ENCODE measurements at regions not wholly inside any gene's neighbourhood (a gene's known extent, or its start where the extent isn't known, plus 50 kb on each side); places are given as distances from the start of the nearest gene placed in this dataset.

DNA sequence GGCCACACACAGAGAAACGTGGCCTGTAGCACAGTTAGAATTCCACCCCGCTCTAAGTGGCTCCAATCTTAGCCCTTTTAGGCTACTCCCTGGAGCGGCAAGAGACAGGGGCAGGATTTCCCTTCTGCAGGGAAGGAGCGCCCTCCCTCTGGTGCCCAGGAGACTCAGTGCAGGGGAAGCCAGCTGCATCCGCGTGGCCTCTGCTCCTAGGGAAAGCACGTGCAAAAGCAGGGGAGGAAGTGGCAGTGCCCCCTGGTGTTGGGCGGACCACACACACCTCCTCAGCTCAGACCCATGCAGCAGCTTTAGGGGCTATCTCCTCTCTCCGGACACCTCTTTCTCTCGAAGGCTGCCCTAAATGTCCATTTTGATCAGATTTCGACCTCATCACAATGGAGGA lies 50.0 kb downstream of the SPRING1 start:
- Histone ChIP-seq H3K27me3 (ENCODE audit: control insufficient read depth in 1 of 2, insufficient read depth in 2 of 2, low read length in 1 of 2) (no peaks in the 10 kb centered on the region), H3K4me1 (ENCODE audit: control insufficient read depth in 1 of 2, insufficient read depth in 2 of 2, low read length in 2 of 2) (no peaks in the 10 kb centered on the region), H3K9me3 (ENCODE audit: control insufficient read depth, low read length) (no peaks in the 10 kb centered on the region), H3K27ac (ENCODE audit: low read depth in 1 of 2, low read length in 2 of 2) (no peak overlapping the region), H3K36me3 (ENCODE audit: control insufficient read depth in 1 of 2, insufficient read depth in 2 of 2, low read length in 1 of 2) (no peaks in the 10 kb centered on the region), H3K4me3 (ENCODE audit: low read length in 2 of 2) (no peak overlapping the region)
- DNase-seq (peak; percentile 64 to 83), ATAC-seq (ENCODE audit: low FRiP score) (peak; percentile 52)
- 67 to 70% methylated on average over 11 of the region's 11 CpGs for WGBS, 2 donors
- intact Hi-C loops (cut with DNase I) = no loop called here

DNA sequence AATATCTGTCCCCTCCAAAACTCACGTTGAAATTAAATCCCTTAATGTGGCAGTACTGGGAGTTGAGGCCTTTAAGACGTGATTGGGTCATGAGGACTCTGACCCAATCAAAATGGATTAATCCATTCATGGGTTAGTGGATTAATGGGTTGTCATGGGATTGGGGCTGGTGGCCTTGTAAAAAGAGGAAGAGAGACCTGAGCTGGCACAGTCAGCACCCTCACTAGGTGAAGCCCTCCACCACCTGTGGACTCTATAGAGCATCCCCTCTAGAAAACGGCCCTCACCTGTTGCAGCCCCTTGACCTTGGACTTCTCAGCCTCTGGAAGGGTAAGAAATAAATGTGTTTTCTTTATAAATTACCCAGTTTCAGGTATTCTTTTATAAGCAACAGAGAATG lies 53.0 kb downstream of the SPRING1 start:
- intact Hi-C loops (cut with DNase I) = no loop called here

DNA sequence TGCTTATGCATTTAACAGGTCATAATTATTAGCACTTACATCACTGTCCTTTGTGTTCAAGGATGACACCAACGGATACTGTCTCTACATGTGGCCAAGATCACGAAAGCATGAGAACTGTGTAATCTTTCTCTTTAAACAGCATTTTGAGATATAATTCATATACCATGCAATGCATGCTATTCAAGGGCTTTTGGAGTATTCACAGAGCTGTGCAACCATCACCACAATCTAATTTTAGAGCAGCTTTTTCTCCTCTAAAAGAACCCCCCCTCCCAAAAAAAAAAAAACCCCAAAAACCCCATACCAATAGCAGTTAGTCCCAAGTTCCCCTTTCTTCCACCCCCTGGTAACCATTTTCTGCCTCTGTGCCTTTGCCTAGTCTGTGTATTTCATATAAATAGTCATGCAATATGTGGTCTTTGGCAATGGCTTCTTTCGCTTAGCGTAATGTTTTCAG lies 60.6 kb downstream of the SPRING1 start:
- ATAC-seq (ENCODE audit: low FRiP score) = no peak
- WGBS, 2 donors = 67 to 75% methylated on average over 4 of the region's 4 CpGs
- intact Hi-C loops (cut with DNase I) = no loop called here
- Histone ChIP-seq H3K4me3 (ENCODE audit: low read length in 2 of 2) (no peak overlapping the region), H3K9me3 (ENCODE audit: control insufficient read depth, low read length) (no peaks in the 10 kb centered on the region), H3K27me3 (ENCODE audit: control insufficient read depth in 1 of 2, insufficient read depth in 2 of 2, low read length in 1 of 2) (no peaks in the 10 kb centered on the region), H3K4me1 (ENCODE audit: control insufficient read depth in 1 of 2, insufficient read depth in 2 of 2, low read length in 2 of 2) (no peaks in the 10 kb centered on the region), H3K27ac (ENCODE audit: low read depth in 1 of 2, low read length in 2 of 2) (no peak overlapping the region), H3K36me3 (ENCODE audit: control insufficient read depth in 1 of 2, insufficient read depth in 2 of 2, low read length in 1 of 2) (no peaks in the 10 kb centered on the region)
- DNase-seq = no peak

More for the DNA sequence above, 53.0 kb downstream of the SPRING1 start:
- no peak for ATAC-seq (ENCODE audit: low FRiP score)
- Histone ChIP-seq H3K36me3 (ENCODE audit: control insufficient read depth in 1 of 2, insufficient read depth in 2 of 2, low read length in 1 of 2) (no peaks in the 10 kb centered on the region), H3K9me3 (ENCODE audit: control insufficient read depth, low read length) (no peaks in the 10 kb centered on the region), H3K4me1 (ENCODE audit: control insufficient read depth in 1 of 2, insufficient read depth in 2 of 2, low read length in 2 of 2) (no peaks in the 10 kb centered on the region), H3K4me3 (ENCODE audit: low read length in 2 of 2) (no peak overlapping the region), H3K27me3 (ENCODE audit: control insufficient read depth in 1 of 2, insufficient read depth in 2 of 2, low read length in 1 of 2) (no peaks in the 10 kb centered on the region), H3K27ac (ENCODE audit: low read depth in 1 of 2, low read length in 2 of 2) (no peak overlapping the region)
- WGBS, 2 donors = 85 to 86% methylated on average over 3 of the region's 3 CpGs
- no peak for DNase-seq

DNA sequence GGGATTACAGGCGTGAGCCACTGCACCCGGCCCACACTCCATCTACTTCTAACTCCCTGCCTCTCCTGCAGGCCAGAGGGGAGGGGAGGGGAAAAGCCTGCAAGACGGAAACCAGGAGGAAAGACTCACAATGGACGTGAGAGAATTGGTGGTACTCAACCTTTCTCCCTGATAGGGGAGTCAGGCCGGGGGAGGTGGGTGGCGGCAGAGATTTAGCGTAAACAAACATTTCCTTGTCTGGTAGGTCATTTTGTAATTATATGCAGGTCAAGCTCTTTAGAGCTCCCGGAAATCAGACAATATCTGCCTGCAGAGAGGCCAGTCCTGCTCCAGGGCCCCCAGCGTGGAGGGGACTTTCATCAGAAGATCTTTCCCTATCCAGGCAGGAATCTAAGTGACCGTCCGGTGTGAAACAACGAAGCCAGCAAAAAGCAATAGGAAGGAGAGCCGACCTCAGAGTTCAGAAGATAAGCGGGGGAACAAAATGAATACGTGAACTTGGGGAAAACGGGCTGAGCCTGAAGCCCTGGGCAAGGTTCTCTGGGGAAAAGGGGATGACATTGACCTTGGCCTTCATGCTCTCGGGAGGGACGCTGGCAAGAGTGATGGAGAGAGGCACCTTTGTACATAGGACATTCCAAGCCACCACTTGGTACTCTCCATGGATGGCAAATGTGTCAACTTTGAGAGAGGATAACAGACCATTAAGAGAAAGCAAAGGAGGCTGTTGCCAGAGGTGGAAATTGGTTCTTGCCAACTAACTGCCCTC lies 62.3 kb downstream of the SPRING1 start:
- no peak for ATAC-seq (ENCODE audit: low FRiP score)
- WGBS, 2 donors = 93 to 95% methylated on average over 18 of the region's 18 CpGs
- intact Hi-C loops (cut with DNase I) = no loop called here

DNA sequence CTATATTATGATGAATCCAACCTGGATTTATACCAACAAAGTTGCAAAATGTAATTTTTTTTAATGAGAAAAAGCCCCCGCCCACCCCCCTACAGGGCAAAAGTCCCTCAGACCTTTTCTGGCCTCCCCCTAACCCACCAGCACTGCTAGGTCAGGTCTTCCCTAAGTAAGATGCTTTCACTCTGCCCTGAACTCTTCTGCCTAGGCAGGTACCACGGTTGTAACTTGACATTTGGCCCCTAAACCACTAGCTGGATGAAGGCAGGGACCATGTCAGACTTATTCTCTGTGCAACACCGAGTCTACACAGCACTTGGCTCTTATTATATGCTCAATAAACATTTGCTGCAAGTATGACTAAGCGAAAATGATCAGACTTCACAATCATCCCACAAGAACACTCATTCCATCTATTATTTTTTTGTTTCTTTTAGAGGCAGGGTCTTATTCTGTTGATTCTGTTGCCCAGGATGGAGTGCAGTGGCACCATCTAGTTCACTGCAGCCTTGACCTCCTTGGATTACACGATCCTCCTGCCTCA lies 63.2 kb downstream of the SPRING1 start:
- WGBS, 2 donors = 88 to 94% methylated on average over 5 of the region's 5 CpGs
- Histone ChIP-seq H3K4me1 (ENCODE audit: control insufficient read depth in 1 of 2, insufficient read depth in 2 of 2, low read length in 2 of 2) (no peaks in the 10 kb centered on the region), H3K4me3 (ENCODE audit: low read length in 2 of 2) (no peak overlapping the region), H3K27me3 (ENCODE audit: control insufficient read depth in 1 of 2, insufficient read depth in 2 of 2, low read length in 1 of 2) (no peaks in the 10 kb centered on the region), H3K36me3 (ENCODE audit: control insufficient read depth in 1 of 2, insufficient read depth in 2 of 2, low read length in 1 of 2) (no peaks in the 10 kb centered on the region), H3K9me3 (ENCODE audit: control insufficient read depth, low read length) (no peaks in the 10 kb centered on the region), H3K27ac (ENCODE audit: low read depth in 1 of 2, low read length in 2 of 2) (no peak overlapping the region)
- DNase-seq (no peak), ATAC-seq (ENCODE audit: low FRiP score) (no peak)
- intact Hi-C loops (cut with DNase I) = no loop called here

More for the DNA sequence above, 62.3 kb downstream of the SPRING1 start:
- Histone ChIP-seq H3K9me3 (ENCODE audit: control insufficient read depth, low read length) (no peaks in the 10 kb centered on the region), H3K27ac (ENCODE audit: low read depth in 1 of 2, low read length in 2 of 2) (no peak overlapping the region), H3K4me3 (ENCODE audit: low read length in 2 of 2) (no peak overlapping the region), H3K4me1 (ENCODE audit: control insufficient read depth in 1 of 2, insufficient read depth in 2 of 2, low read length in 2 of 2) (no peaks in the 10 kb centered on the region), H3K27me3 (ENCODE audit: control insufficient read depth in 1 of 2, insufficient read depth in 2 of 2, low read length in 1 of 2) (no peaks in the 10 kb centered on the region), H3K36me3 (ENCODE audit: control insufficient read depth in 1 of 2, insufficient read depth in 2 of 2, low read length in 1 of 2) (no peaks in the 10 kb centered on the region)
- DNase-seq = no peak

DNA sequence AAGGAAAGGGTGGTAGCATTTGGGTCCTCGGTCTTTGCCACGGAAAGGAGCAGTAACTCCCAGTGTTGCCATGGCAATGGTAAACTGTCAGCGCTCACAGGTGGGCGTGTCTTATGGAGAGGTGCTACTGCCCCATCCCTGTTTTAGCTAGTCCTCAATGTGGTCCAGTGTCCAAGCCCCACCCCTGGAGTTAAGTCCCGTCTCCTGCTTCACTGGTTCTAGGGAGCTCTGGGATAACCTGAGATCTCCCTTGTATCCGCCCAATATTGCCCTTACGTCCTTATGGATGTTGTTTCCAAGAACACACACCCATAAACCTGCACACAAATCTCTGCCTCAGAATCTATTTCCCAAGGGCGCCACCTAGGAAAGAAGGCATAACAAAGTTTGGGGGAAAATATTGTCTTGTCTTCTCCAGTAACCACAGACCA lies 64.2 kb downstream of the SPRING1 start:
- DNase-seq = no peak
- no peak overlapping the region for H3K27ac ChIP-seq (ENCODE audit: low read depth in 1 of 2, low read length in 2 of 2)
- no peaks in the 10 kb centered on the region for H3K27me3 ChIP-seq (ENCODE audit: control insufficient read depth in 1 of 2, insufficient read depth in 2 of 2, low read length in 1 of 2)
- intact Hi-C loops (cut with DNase I) = no loop called here
- H3K4me3 ChIP-seq (ENCODE audit: low read length in 2 of 2) = no peak overlapping the region
- WGBS, 2 donors = 81 to 85% methylated on average over 8 of the region's 8 CpGs
- no peak for ATAC-seq (ENCODE audit: low FRiP score)
- H3K9me3 ChIP-seq (ENCODE audit: control insufficient read depth, low read length) = no peaks in the 10 kb centered on the region
- H3K4me1 ChIP-seq (ENCODE audit: control insufficient read depth in 1 of 2, insufficient read depth in 2 of 2, low read length in 2 of 2) = no peaks in the 10 kb centered on the region
- no peaks in the 10 kb centered on the region for H3K36me3 ChIP-seq (ENCODE audit: control insufficient read depth in 1 of 2, insufficient read depth in 2 of 2, low read length in 1 of 2)

DNA sequence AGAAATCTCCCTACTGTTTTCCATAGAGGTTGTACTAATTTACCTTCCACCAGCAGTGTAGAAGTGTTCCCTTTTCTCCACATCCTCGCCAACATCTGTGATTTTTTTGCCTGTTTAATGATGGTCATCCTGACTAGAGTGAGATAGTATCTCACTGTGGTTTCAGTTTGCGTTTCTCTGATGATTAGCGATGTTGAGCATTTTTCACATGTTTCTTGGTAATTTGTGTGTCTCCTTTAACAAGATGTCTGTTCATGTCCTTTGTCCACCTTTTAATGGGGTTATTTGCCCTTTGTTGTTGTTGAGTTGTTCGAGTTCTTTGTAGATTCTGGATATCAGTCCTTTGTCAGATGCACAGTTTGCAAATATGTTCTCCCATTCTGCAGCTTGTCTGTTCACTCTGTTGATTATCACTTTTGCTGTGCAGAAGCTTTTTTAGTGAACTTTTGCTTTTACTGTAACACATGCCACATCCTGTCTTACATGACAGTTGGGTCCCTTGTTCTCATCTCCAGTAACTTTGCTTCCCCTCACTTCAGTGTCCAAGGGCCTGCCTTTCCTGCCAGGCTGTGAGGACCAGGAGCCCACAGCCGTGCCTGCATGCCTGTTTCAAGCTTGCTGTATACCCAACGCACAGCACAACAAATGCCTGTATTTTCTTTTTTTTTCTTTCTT lies 64.9 kb downstream of the SPRING1 start:
- H3K4me1 ChIP-seq (ENCODE audit: control insufficient read depth in 1 of 2, insufficient read depth in 2 of 2, low read length in 2 of 2) = no peaks in the 10 kb centered on the region
- H3K4me3 ChIP-seq (ENCODE audit: low read length in 2 of 2) = no peak overlapping the region
- intact Hi-C loops (cut with DNase I) = no loop called here
- H3K27me3 ChIP-seq (ENCODE audit: control insufficient read depth in 1 of 2, insufficient read depth in 2 of 2, low read length in 1 of 2) = no peaks in the 10 kb centered on the region
- H3K27ac ChIP-seq (ENCODE audit: low read depth in 1 of 2, low read length in 2 of 2) = no peak overlapping the region
- no peak for DNase-seq
- WGBS, 2 donors = 81% methylated on average over 6 of the region's 6 CpGs
- no peaks in the 10 kb centered on the region for H3K36me3 ChIP-seq (ENCODE audit: control insufficient read depth in 1 of 2, insufficient read depth in 2 of 2, low read length in 1 of 2)
- no peaks in the 10 kb centered on the region for H3K9me3 ChIP-seq (ENCODE audit: control insufficient read depth, low read length)
- ATAC-seq (ENCODE audit: low FRiP score) = no peak

DNA sequence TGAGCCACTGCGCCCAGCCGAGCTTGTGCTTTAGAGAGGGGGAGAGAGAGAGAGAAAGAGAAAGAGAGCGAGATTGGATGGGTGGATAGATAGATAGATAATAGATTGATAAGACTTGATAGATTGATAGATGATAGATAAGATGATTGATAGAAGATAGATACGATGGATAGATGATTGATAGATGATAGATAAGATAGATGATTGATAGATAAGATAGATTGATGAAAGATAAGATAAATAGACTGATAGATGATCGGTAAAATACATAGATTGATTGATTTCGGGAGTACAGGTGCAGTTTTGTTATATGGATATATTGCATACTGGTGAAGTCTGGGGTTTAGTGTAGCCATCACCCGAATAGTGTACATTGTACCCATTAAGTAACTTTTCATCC lies 65.9 kb downstream of the SPRING1 start:
- no peaks in the 10 kb centered on the region for H3K4me1 ChIP-seq (ENCODE audit: control insufficient read depth in 1 of 2, insufficient read depth in 2 of 2, low read length in 2 of 2)
- H3K9me3 ChIP-seq (ENCODE audit: control insufficient read depth, low read length) = no peaks in the 10 kb centered on the region
- H3K27me3 ChIP-seq (ENCODE audit: control insufficient read depth in 1 of 2, insufficient read depth in 2 of 2, low read length in 1 of 2) = no peaks in the 10 kb centered on the region
- no peak overlapping the region for H3K27ac ChIP-seq (ENCODE audit: low read depth in 1 of 2, low read length in 2 of 2)
- H3K36me3 ChIP-seq (ENCODE audit: control insufficient read depth in 1 of 2, insufficient read depth in 2 of 2, low read length in 1 of 2) = no peaks in the 10 kb centered on the region
- WGBS, 2 donors = 78 to 89% methylated on average over 7 of the region's 7 CpGs
- intact Hi-C loops (cut with DNase I) = no loop called here
- DNase-seq (no peak), ATAC-seq (ENCODE audit: low FRiP score) (no peak)
- H3K4me3 ChIP-seq (ENCODE audit: low read length in 2 of 2) = no peak overlapping the region

DNA sequence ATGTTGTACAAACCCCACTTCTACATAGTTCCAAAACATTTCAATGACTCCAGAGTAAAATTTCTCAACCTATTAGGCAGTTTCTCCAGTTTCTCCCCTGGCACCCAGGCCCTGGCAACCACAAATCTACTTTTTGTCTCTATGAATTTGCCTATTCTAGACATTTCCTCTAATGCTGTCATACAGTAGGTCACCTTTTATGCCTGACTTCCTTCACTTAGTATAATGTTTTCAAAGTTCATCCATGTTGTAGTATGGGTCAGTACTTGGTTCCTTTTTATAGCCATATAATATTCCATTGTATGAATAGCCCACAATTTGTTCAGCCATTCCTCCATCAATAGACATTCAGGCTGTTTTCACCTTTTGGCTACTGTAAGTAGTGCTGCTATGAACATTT lies 67.0 kb downstream of the SPRING1 start:
- ATAC-seq (ENCODE audit: low FRiP score) = no peak
- H3K4me3 ChIP-seq (ENCODE audit: low read length in 2 of 2) = no peak overlapping the region

More for the DNA sequence above, 67.0 kb downstream of the SPRING1 start:
- no peak for DNase-seq
- intact Hi-C loops (cut with DNase I) = no loop called here
- Histone ChIP-seq H3K27ac (ENCODE audit: low read depth in 1 of 2, low read length in 2 of 2) (no peak overlapping the region), H3K9me3 (ENCODE audit: control insufficient read depth, low read length) (no peaks in the 10 kb centered on the region), H3K27me3 (ENCODE audit: control insufficient read depth in 1 of 2, insufficient read depth in 2 of 2, low read length in 1 of 2) (no peaks in the 10 kb centered on the region), H3K4me1 (ENCODE audit: control insufficient read depth in 1 of 2, insufficient read depth in 2 of 2, low read length in 2 of 2) (no peaks in the 10 kb centered on the region), H3K36me3 (ENCODE audit: control insufficient read depth in 1 of 2, insufficient read depth in 2 of 2, low read length in 1 of 2) (no peaks in the 10 kb centered on the region)

Measured in aorta (tissue), 5 donors.